OCI-LY3 (cell line): ENCODE measurements at regions not wholly inside any gene's neighbourhood (a gene's known extent, or its start where the extent isn't known, plus 50 kb on each side); places are given as distances from the start of the nearest gene placed in this dataset.

Source experiments
- EZH2phosphoT487 ChIP-seq: fragments of 200-600 bp; shearing (Covaris generic); IDR thresholded peaks from 2 replicates; pipeline ENCODE4 v1.6.1; 2018; ENCODE audit warnings: antibody characterized with exemption, mixed run types, low read depth
- TF ChIP-seq, protein P1 (sequence below): fragments of 200-600, 300-600 bp; sonication (generic); IDR thresholded peaks from 2 replicates; pipeline ENCODE4 v1.5.1; 2014; ENCODE audit warnings: antibody characterized with exemption, low read length, low read depth

DNA sequence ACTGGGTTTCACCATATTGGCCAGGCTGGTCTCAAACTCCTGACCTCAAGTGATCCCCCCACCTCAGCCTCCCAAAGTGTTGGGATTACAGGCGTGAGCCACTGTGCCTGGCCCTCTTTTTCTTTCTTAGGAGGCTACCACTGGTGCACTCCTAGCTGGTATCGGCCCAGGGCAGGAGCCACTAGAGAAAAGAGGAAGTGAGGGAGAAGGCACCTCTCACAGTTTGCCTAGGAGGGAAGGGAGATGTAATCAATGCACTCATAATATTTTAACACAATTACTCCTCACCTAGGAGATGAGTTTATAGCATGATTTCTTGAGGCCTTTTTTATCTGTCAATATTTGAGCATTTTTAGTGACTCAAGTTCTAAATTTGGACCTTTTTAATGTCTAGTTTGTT is 189.0 kb upstream of the SOX4 start:
- TF ChIP-seq, protein P1, sequence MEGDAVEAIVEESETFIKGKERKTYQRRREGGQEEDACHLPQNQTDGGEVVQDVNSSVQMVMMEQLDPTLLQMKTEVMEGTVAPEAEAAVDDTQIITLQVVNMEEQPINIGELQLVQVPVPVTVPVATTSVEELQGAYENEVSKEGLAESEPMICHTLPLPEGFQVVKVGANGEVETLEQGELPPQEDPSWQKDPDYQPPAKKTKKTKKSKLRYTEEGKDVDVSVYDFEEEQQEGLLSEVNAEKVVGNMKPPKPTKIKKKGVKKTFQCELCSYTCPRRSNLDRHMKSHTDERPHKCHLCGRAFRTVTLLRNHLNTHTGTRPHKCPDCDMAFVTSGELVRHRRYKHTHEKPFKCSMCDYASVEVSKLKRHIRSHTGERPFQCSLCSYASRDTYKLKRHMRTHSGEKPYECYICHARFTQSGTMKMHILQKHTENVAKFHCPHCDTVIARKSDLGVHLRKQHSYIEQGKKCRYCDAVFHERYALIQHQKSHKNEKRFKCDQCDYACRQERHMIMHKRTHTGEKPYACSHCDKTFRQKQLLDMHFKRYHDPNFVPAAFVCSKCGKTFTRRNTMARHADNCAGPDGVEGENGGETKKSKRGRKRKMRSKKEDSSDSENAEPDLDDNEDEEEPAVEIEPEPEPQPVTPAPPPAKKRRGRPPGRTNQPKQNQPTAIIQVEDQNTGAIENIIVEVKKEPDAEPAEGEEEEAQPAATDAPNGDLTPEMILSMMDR, result no peak
- TF ChIP-seq EZH2phosphoT487, result no peak
